GM12875 (cell line): ENCODE measurements at regions not wholly inside any gene's neighbourhood (a gene's known extent, or its start where the extent isn't known, plus 50 kb on each side); places are given as distances from the start of the nearest gene placed in this dataset.

Experiments
- H3K4me3 ChIP-seq: one replicate; pipeline ENCODE4 v1.5.1; 2011; ENCODE audit warnings: low read depth, low read length, control low read depth
- TF ChIP-seq, protein P1 (sequence below): IDR thresholded peaks from 2 replicates; pipeline ENCODE4 v1.5.1; 2011; ENCODE audit warnings: low read depth, mild to moderate bottlenecking, control low read depth, inconsistent platforms, low read length, moderate library complexity, borderline replicate concordance; ENCODE audit not compliant: insufficient read depth

DNA sequence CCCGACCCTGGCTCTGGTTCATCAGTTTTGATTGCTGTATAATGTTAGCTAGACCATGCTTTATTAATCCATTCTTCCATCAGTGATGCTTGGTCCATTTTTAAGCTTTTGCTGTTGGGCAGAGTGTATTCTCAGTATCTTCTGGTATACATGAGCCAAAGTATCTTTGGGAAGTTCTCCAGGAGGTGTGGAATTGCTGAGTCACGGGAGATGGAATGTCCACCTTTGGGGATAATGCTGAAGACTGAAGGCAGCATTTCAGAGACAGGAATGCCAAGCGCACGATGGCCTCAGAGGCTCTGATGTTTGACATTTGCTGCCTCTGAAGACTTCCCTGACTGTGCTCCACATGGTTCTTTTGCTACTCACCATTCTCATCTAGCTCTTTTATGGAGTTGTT is 266.3 kb upstream of the KAZN start:
- TF ChIP-seq, protein P1, sequence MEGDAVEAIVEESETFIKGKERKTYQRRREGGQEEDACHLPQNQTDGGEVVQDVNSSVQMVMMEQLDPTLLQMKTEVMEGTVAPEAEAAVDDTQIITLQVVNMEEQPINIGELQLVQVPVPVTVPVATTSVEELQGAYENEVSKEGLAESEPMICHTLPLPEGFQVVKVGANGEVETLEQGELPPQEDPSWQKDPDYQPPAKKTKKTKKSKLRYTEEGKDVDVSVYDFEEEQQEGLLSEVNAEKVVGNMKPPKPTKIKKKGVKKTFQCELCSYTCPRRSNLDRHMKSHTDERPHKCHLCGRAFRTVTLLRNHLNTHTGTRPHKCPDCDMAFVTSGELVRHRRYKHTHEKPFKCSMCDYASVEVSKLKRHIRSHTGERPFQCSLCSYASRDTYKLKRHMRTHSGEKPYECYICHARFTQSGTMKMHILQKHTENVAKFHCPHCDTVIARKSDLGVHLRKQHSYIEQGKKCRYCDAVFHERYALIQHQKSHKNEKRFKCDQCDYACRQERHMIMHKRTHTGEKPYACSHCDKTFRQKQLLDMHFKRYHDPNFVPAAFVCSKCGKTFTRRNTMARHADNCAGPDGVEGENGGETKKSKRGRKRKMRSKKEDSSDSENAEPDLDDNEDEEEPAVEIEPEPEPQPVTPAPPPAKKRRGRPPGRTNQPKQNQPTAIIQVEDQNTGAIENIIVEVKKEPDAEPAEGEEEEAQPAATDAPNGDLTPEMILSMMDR = no peak
- no peak overlapping the region for H3K4me3 ChIP-seq

DNA sequence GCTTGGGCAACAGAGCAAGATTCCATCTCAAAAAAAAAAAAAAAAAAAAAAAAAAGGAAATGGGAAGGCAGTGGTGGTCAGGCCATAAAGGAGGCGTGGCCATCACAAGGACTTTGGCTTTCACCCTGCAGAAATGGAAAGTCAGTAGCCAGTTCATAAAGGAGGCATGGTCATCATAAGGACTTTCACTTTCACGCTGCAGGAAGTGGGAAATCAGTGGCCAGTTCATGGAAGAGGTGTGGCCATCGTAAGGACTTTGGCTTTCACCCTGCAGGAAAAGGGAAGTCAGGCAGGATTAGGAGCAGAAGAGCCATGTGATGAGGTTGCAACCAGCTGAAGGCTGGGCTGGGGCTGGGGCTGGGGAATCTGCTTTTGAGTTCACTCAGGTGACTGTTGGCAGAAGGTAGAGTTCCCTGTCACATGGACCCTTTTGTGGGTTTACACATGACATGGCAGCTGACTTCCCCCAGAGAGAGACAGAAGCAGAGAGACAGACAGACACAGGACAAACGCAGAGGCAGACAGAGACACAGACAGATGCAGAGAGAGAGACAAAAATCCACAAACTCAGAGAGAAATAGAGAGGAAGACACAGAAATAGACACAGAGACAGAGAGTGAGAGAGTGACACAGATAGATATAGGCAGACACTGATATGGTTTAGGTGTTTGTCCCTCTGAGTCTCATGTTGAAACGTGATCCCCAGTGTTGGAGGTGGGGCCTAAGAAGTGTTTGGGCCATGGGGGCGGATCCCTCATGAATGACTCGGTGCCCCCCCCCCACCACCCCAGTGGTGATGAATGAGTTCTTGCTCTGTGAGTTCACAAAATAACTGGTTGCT is 263.9 kb upstream of the KAZN start:
- H3K4me3 ChIP-seq = no peak overlapping the region
- TF ChIP-seq, protein P1 = no peak

DNA sequence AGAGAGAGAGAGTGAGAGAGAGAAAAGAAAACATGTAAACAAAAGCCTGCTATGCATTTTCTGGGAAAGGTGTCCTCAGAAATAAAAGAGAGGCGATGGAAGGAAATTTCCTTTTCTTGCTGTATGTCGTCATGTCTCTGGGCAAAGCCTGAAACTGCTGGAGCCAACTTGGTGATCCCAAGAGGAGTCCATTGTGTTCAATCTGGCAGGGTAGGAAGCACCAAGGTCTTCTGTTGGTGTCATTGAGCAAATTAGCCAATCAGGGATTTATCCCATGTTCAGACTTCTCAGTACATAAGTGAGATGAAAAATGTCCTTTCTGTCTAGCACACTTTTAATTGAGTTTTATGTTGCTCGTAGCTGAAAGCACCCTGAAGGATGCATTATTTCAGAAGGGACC is 260.0 kb upstream of the KAZN start:
- no peak overlapping the region for H3K4me3 ChIP-seq
- TF ChIP-seq, protein P1 = no peak

DNA sequence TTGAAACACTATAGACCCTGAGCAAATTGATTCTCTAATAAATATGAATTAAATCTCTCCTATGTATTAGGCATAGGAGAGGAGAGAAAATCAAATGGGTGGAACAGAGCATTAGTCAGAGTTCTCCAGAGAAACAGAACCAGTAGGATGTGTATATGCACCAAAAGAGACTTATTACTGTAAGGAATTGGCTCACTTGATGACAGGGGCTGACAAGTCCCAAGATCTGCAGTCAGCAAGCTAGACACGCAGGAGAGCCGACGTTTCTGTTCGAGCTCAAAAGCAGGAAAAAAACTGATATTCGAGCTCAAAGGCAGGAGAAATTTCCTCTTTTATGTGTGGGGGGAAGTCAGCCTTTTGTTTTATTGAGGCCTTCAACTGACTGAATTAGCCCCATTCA is 259.2 kb upstream of the KAZN start:
- TF ChIP-seq, protein P1 = no peak
- no peak overlapping the region for H3K4me3 ChIP-seq

DNA sequence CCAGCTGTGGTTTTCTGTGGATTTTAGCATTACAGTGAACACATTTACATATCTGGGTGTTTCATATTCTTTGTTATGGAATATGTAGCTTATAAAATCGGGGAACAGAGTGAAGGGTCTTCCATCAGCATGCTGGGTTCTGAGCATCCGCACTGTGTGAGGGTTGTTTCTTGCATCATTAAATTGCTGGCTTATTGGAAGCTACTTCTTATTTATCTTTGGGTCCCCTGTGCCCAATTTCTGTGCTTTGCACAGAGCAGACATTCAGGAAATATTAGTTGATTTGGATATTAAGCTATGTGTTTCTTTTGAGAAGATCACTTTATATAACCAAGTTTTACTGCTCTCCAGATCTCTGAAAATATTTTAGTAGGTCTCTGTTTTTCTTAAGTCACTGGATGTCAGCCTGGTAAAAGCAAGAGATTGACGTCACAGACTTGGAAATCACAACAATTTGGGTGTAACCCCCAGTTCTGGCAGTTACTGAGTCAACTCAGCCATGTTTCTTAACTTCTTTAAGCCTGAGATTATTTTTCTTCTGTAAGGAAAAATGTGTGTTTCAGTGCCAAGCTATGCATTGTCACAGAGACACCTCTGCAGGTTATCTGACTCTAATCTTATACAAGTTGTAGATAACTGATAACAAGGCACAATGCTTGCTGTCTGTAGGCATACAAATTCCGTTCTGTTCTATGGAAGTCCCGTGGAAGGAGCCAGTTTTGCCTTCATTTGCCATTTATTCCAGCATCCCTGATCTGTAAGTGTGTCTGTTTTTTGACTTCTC is 258.3 kb upstream of the KAZN start:
- TF ChIP-seq, protein P1 = no peak
- H3K4me3 ChIP-seq = no peak overlapping the region

DNA sequence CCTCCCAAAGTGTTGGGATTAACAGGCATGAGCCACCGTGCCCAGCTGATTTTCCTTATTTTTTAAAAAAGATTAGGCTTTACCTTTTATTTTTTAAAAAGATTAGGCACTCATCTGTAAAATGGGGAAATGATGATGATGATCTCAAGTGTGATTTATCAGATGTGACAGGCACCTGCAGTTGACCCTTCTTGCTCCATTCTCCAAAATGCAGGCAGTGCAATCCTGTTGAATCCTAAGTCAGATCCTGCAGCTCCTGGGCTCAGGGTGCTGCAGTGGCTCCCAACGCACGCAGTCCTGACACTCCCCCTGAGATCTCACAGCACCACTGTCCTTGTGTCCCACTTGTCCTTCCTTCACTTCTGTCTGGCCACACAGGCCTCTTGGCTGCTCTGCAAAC is 257.3 kb upstream of the KAZN start:
- H3K4me3 ChIP-seq = no peak overlapping the region
- TF ChIP-seq, protein P1 = no peak

DNA sequence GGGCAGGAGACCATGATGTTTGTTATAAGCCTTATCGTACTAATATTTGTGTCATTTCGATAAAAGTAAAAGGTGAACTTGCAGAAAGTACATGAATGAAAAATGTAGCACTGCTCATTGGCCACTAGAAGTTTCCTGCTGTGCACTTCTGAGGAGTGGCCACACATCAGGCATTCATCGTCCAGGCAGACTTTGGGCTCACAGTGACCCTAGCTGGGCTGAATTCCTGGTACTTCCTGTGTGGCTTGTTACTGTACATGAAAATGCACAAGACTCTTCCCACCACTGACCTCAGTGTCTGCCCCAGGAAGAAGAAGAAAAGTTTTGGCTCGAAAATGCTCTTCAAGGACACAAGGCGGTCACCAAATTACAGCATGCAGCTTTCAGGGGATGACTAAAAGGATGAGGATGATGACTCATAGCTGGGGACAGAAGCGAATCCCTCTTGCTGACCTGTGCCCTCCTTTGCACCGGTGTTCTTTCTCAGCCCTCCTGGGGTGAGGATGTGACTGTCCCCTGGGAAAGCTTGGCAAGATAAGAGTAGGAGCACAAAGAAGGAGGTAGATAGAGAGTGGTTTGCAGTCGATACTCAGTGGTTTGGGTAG is 252.4 kb upstream of the KAZN start:
- H3K4me3 ChIP-seq = no peak overlapping the region
- TF ChIP-seq, protein P1 = no peak
